ENCODE measurements at regions not wholly inside any gene's neighbourhood (a gene's known extent, or its start where the extent isn't known, plus 50 kb on each side); places are given as distances from the start of the nearest gene placed in this dataset.

GRCh38 chr1:2933431-2934155 is 87.7 kb upstream of the ACTRT2 start:
- Histone ChIP-seq H2BK20ac (ENCODE audit: low read length) (no peak overlapping the region), H4K20me1 (replicated peaks in 1 of 2; ENCODE audit: control insufficient read depth in 1 of 2, insufficient read depth in 2 of 2, low read length in 2 of 2) (no peaks in the 10 kb centered on the region), H2BK15ac (ENCODE audit: low read length) (no peak overlapping the region), H3K18ac (ENCODE audit: extremely low read depth, low read length) (no peak overlapping the region), H4K91ac (replicated peaks; ENCODE audit: insufficient read length, low read length) (no peak overlapping the region), H3K14ac (ENCODE audit: insufficient read length) (no peak overlapping the region), H2AK5ac (ENCODE audit: low read depth, low read length) (no peak overlapping the region), H3K4me1 (replicated peaks in 1 of 4; ENCODE audit: control insufficient read depth in 3 of 4, insufficient read depth in 4 of 4, low read length in 3 of 4) (no peaks in the 10 kb centered on the region), H2AFZ (ENCODE audit: low read length) (no peak overlapping the region), H3K79me2 (ENCODE audit: control insufficient read depth in 1 of 2, insufficient read depth in 2 of 2, low read length in 2 of 2) (no peaks in the 10 kb centered on the region), H3K27me3 (replicated peaks in 1 of 4; ENCODE audit: control insufficient read depth in 3 of 4, extremely low read depth in 1 of 4, insufficient read depth in 3 of 4, low read length in 3 of 4) (no peaks in the 10 kb centered on the region), H3K23me2 (ENCODE audit: low read depth, low read length) (no peaks in the 10 kb centered on the region), H3K27ac (ENCODE audit: low read depth, low read length) (no peak overlapping the region), H3K79me1 (ENCODE audit: low read depth, low read length) (no peaks in the 10 kb centered on the region), H3K4ac (replicated peaks; ENCODE audit: insufficient read length, low read depth, low read length) (no peak overlapping the region), H3K56ac (replicated peaks; ENCODE audit: insufficient read length, low read depth, low read length) (no peak overlapping the region), H2BK120ac (replicated peaks; ENCODE audit: low read depth, low read length) (no peak overlapping the region), H3K9me3 (ENCODE audit: insufficient read depth in 2 of 2, low read depth in 1 of 2, low read length in 1 of 2) (peaks cover 87 to 100% of the 10 kb centered on the region in 2 experiments), H4K5ac (ENCODE audit: insufficient read length, low read depth, low read length) (no peak overlapping the region), H2BK12ac (ENCODE audit: low read depth, low read length) (no peak overlapping the region), H3K9ac (replicated peaks in 1 of 4; ENCODE audit: extremely low read depth in 1 of 4, low read depth in 3 of 4, low read length in 3 of 4) (no peak overlapping the region), H3K23ac (ENCODE audit: insufficient read length) (no peak overlapping the region), H4K8ac (ENCODE audit: extremely low read depth, insufficient read depth, low read length) (no peak overlapping the region), H3K4me2 (ENCODE audit: insufficient read depth in 1 of 2, low read depth in 2 of 2, low read length in 2 of 2) (no peak overlapping the region), H3K36me3 (ENCODE audit: control insufficient read depth in 2 of 4, insufficient read depth in 4 of 4, low read length in 3 of 4) (no peaks in the 10 kb centered on the region), H3K4me3 (ENCODE audit: extremely low read depth in 1 of 4, insufficient read depth in 2 of 4, low read depth in 3 of 4, low read length in 4 of 4) (no peak overlapping the region), H2BK5ac (ENCODE audit: low read depth, low read length) (no peak overlapping the region)
- DNase-seq (ENCODE audit: low read depth in 1 of 2, low spot score in 2 of 2) (no peak), FAIRE-seq (no peak)
- CTCF ChIA-PET (ENCODE audit: partially characterized antibody), result no interaction called here
- WGBS, 2 experiments (ENCODE audit: extremely low coverage in 1 of 2, insufficient coverage in 1 of 2, insufficient read length in 1 of 2, insufficient replicate concordance in 2 of 2, low coverage in 1 of 2, low lambda C conversion rate in 2 of 2, missing lambda C conversion rate in 1 of 2), result 88% methylated on average over 25 of the region's 28 CpGs; no CpG with 5 or more reads in 1 of the 2 experiments
- POLR2A ChIA-PET (ENCODE audit: partially characterized antibody), result no interaction called here
- TF ChIP-seq SIRT6 (IDR thresholded peaks at IDR 0.05; ENCODE audit: low read length) (no peak), EZH2 (IDR thresholded peaks at IDR 0.05; ENCODE audit: low read depth, low read length, severe bottlenecking) (no peak), SUZ12 (IDR thresholded peaks at IDR 0.05; ENCODE audit: low read length) (no peak), KDM4A (IDR thresholded peaks at IDR 0.05; ENCODE audit: low read depth, low read length, severe bottlenecking) (no peak), TAF7 (optimal IDR thresholded peaks at IDR 0.05; ENCODE audit: borderline replicate concordance, low read depth, low read length) (no peak), CBX8 (IDR thresholded peaks at IDR 0.05; ENCODE audit: borderline replicate concordance, low read depth, low read length) (no peak), EGR1 (IDR thresholded peaks at IDR 0.05; ENCODE audit: borderline replicate concordance, low read depth, low read length) (no peak), SRF (IDR thresholded peaks at IDR 0.05; ENCODE audit: low read depth, low read length) (no peak), GTF2F1 (IDR thresholded peaks at IDR 0.05; ENCODE audit: borderline replicate concordance, low read depth, low read length) (no peak), KDM5A (IDR thresholded peaks at IDR 0.05; ENCODE audit: low read length) (no peak), CHD2 (IDR thresholded peaks at IDR 0.05; ENCODE audit: low read length) (no peak), PHF8 (conservative IDR thresholded peaks at IDR 0.05; ENCODE audit: low read depth, low read length) (no peak), SIX5 (IDR thresholded peaks at IDR 0.05; ENCODE audit: low read depth, low read length) (no peak), RFX5 (IDR thresholded peaks at IDR 0.05; ENCODE audit: borderline replicate concordance, low read depth, low read length) (no peak)
